ENCODE measurements at regions not wholly inside any gene's neighbourhood (a gene's known extent, or its start where the extent isn't known, plus 50 kb on each side); places are given as distances from the start of the nearest gene placed in this dataset.
"Not testable (repeated sequence)": the region's sequence is repeated elsewhere in the genome, so short reads cannot be mapped to it uniquely, and the experiment has no call there.

DNA sequence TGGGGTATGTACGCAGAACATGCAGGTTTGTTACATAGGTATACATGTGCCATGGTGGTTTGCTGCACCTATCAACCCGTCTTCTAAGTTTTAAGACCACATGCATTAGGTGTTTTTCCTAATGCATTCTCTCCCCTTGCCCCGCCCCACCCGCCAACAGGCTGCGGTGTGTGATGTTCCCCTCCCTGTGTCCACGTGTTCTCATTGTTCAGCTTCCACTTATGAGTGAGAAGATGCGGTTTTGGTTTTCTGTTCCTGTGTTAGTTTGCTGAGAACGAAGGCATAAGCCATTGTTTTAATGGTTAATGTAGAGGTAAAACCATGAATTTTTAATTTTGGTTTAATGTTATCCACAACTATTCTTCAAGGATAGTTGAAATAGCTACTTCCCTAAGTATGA is 346.8 kb upstream of the EPHA6 start:
- Histone ChIP-seq H3K36me3 (ENCODE audit: control insufficient read depth, insufficient read depth, low read length) (no peaks in the 10 kb centered on the region), H3K27ac (ENCODE audit: low read length) (no peak overlapping the region), H3K4me1 (ENCODE audit: control insufficient read depth, insufficient read depth, low read length) (no peaks in the 10 kb centered on the region), H3K27me3 (ENCODE audit: control insufficient read depth, insufficient read depth, low read length) (no peaks in the 10 kb centered on the region), H3K4me3 (ENCODE audit: low read length) (no peak overlapping the region), H3K9me3 (ENCODE audit: control insufficient read depth, insufficient read depth, low read length) (no peaks in the 10 kb centered on the region)
- WGBS (ENCODE audit: insufficient coverage, insufficient read length): no CpG with 5 or more reads among the region's 8 CpGs
- no peak for DNase-seq (ENCODE audit: low read depth, low spot score)

DNA sequence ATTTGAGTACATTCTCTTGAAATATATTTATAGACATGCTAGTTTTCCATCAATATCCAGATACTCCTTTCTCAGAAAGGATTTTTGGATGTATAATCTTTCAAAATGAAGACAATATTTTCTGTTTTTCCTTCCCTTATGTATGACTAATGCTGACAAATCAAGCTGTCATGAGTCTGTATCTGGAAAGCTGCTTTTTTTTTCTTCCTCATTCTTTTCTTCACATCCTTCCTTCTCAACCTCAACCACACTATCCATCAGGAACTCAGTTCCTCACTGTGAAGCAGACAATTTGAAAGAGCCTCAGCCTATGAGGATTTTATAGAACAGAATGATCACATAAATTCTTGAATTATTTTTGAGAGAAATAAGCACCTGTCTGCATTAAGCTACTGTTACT is 335.9 kb upstream of the EPHA6 start:
- Histone ChIP-seq H3K27ac (ENCODE audit: low read length) (no peak overlapping the region), H3K27me3 (ENCODE audit: control insufficient read depth, insufficient read depth, low read length) (no peaks in the 10 kb centered on the region), H3K9me3 (ENCODE audit: control insufficient read depth, insufficient read depth, low read length) (no peaks in the 10 kb centered on the region), H3K36me3 (ENCODE audit: control insufficient read depth, insufficient read depth, low read length) (no peaks in the 10 kb centered on the region), H3K4me3 (ENCODE audit: low read length) (no peak overlapping the region), H3K4me1 (ENCODE audit: control insufficient read depth, insufficient read depth, low read length) (no peaks in the 10 kb centered on the region)
- no peak for DNase-seq (ENCODE audit: low read depth, low spot score)

DNA sequence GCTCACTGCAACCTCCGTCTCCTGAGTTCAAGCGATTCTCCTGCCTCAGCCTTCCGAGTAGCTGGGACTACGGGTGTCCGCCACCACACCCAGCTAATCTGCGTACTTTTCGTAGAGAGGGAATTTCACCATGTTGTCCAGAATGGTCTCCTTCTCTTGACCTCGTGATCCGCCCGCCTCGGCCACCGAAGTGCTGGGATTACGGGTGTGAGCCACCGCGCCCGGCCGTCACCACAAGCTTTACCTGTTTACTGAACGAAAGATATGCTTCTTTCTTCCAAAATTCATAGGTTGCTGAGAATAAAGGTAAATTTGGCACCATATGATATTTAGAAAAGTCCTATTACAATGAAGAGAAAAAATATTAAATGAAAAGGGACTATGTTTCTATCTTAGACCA is 333.5 kb upstream of the EPHA6 start:
- DNase-seq (ENCODE audit: low read depth, low spot score): no peak
- H3K27ac ChIP-seq (ENCODE audit: low read length): no peak overlapping the region
- no peaks in the 10 kb centered on the region for H3K27me3 ChIP-seq (ENCODE audit: control insufficient read depth, insufficient read depth, low read length)
- no CpG with 5 or more reads among the region's 18 CpGs for WGBS (ENCODE audit: insufficient coverage, insufficient read length)
- H3K9me3 ChIP-seq (ENCODE audit: control insufficient read depth, insufficient read depth, low read length): no peaks in the 10 kb centered on the region
- H3K4me1 ChIP-seq (ENCODE audit: control insufficient read depth, insufficient read depth, low read length): no peaks in the 10 kb centered on the region
- H3K4me3 ChIP-seq (ENCODE audit: low read length): no peak overlapping the region
- no peaks in the 10 kb centered on the region for H3K36me3 ChIP-seq (ENCODE audit: control insufficient read depth, insufficient read depth, low read length)

DNA sequence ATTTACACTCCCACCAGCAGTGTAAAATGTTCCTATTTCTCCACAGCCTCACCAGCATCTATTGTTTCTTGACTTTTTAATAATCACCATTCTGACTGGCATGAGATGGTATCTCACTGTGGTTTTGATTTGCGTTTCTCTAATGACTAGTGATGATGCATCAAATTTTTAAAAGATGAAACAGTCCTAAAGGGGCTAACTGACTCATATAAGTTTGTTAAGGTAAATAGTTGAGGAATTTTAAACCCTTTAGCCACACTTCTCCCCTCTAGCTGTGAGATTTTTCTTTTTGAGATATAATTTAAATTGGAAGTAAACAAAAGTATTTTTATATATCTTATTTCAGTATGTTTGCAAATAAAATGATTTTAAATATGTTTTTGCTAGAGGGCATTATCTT is 331.2 kb upstream of the EPHA6 start:
- not testable (repeated sequence) for H3K4me3 ChIP-seq (ENCODE audit: low read length); H3K36me3 ChIP-seq (ENCODE audit: control insufficient read depth, insufficient read depth, low read length); H3K27ac ChIP-seq (ENCODE audit: low read length); H3K27me3 ChIP-seq (ENCODE audit: control insufficient read depth, insufficient read depth, low read length); H3K4me1 ChIP-seq (ENCODE audit: control insufficient read depth, insufficient read depth, low read length); H3K9me3 ChIP-seq (ENCODE audit: control insufficient read depth, insufficient read depth, low read length); DNase-seq (ENCODE audit: low read depth, low spot score)
- no CpG with 5 or more reads among the region's 1 CpG for WGBS (ENCODE audit: insufficient coverage, insufficient read length)

DNA sequence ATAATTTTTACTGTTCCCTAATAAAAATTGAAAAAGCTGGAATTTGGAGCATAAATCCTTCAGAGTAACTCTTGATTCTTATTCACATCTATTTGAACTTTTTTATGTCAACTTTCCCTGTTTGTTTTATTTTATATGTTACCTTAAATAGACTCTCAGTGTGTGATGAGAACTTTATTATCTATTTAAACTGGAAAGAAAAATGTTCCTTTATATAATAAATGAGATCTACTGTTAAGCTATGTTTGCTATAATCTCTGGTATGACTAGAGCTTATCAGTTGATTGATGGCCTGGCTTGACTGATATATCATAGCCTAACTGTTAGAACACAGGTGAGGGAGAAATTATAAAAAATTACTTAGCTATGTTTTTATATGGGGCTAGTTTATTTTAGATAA is 330.6 kb upstream of the EPHA6 start:
- Histone ChIP-seq H3K27me3 (ENCODE audit: control insufficient read depth, insufficient read depth, low read length) (no peaks in the 10 kb centered on the region), H3K27ac (ENCODE audit: low read length) (no peak overlapping the region), H3K36me3 (ENCODE audit: control insufficient read depth, insufficient read depth, low read length) (no peaks in the 10 kb centered on the region), H3K4me1 (ENCODE audit: control insufficient read depth, insufficient read depth, low read length) (no peaks in the 10 kb centered on the region), H3K9me3 (ENCODE audit: control insufficient read depth, insufficient read depth, low read length) (no peaks in the 10 kb centered on the region), H3K4me3 (ENCODE audit: low read length) (no peak overlapping the region)
- no peak for DNase-seq (ENCODE audit: low read depth, low spot score)

DNA sequence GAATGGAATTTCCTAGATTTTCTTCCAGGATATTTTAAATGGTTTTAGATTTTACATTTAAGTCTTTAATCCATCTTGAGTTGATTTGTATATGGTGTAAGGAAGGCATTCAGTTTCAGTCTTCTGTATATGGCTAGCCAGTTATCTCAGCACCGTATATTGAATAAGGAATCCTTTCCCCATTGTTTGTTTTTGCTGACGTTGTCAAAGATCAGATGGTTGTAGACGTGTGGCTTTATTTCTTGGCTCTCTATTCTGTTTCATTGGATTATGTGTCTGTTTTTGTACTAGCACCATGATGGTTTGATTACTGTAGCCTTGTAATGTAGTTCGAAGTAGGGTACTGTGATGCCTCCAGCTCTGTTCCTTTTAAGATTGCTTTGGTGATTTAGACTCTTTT is 325.7 kb upstream of the EPHA6 start:
- Histone ChIP-seq H3K27me3 (ENCODE audit: control insufficient read depth, insufficient read depth, low read length) (no peaks in the 10 kb centered on the region), H3K27ac (ENCODE audit: low read length) (no peak overlapping the region), H3K4me1 (ENCODE audit: control insufficient read depth, insufficient read depth, low read length) (no peaks in the 10 kb centered on the region), H3K9me3 (ENCODE audit: control insufficient read depth, insufficient read depth, low read length) (no peaks in the 10 kb centered on the region), H3K36me3 (ENCODE audit: control insufficient read depth, insufficient read depth, low read length) (no peaks in the 10 kb centered on the region), H3K4me3 (ENCODE audit: low read length) (no peak overlapping the region)
- no CpG with 5 or more reads among the region's 4 CpGs for WGBS (ENCODE audit: insufficient coverage, insufficient read length)
- no peak for DNase-seq (ENCODE audit: low read depth, low spot score)

DNA sequence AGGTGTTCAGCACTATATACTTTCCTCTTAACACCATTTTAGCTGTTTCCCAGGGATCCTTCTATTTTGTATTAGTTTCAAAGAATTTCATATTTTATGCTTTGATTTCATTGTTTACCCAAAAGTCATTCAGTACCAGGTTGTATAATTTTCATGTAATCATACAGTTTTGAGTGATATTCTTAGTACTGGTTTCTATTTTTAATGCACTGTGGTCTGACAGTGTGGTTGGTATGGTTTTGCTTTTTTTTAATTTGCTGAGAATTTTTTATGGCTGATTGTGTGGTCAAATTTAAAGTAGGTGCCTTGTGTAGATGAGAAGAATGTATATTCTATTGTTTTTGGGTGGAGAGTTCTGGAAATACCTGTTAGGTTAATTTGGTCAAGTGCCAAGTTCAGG is 323.4 kb upstream of the EPHA6 start:
- no peaks in the 10 kb centered on the region for H3K9me3 ChIP-seq (ENCODE audit: control insufficient read depth, insufficient read depth, low read length)
- DNase-seq (ENCODE audit: low read depth, low spot score): no peak
- H3K27ac ChIP-seq (ENCODE audit: low read length): no peak overlapping the region
- no peaks in the 10 kb centered on the region for H3K36me3 ChIP-seq (ENCODE audit: control insufficient read depth, insufficient read depth, low read length)
- H3K4me3 ChIP-seq (ENCODE audit: low read length): no peak overlapping the region
- H3K4me1 ChIP-seq (ENCODE audit: control insufficient read depth, insufficient read depth, low read length): no peaks in the 10 kb centered on the region
- H3K27me3 ChIP-seq (ENCODE audit: control insufficient read depth, insufficient read depth, low read length): no peaks in the 10 kb centered on the region

DNA sequence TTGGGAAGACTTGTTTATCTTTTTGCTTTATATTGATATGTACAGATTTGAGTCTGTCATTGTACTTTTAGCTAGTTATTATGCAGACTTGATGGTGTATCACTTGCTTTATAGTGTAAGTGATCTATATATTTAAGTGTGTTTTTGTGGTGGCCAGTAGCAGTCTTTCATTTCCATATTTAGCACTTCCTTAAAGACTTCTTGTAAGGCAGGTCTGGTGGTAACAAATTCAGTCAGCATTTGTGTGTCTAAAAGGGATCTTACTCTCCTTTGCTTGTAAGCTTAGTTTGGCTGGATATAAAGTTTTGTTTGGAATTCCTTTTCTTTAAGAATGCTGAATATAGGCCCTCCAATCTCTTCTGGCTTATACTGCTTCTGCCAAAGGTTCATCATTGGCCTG is 322.5 kb upstream of the EPHA6 start:
- H3K9me3 ChIP-seq (ENCODE audit: control insufficient read depth, insufficient read depth, low read length): no peaks in the 10 kb centered on the region
- H3K4me1 ChIP-seq (ENCODE audit: control insufficient read depth, insufficient read depth, low read length): no peaks in the 10 kb centered on the region
- no peaks in the 10 kb centered on the region for H3K36me3 ChIP-seq (ENCODE audit: control insufficient read depth, insufficient read depth, low read length)
- H3K27me3 ChIP-seq (ENCODE audit: control insufficient read depth, insufficient read depth, low read length): no peaks in the 10 kb centered on the region
- H3K27ac ChIP-seq (ENCODE audit: low read length): no peak overlapping the region
- no peak overlapping the region for H3K4me3 ChIP-seq (ENCODE audit: low read length)
- no peak for DNase-seq (ENCODE audit: low read depth, low spot score)

DNA sequence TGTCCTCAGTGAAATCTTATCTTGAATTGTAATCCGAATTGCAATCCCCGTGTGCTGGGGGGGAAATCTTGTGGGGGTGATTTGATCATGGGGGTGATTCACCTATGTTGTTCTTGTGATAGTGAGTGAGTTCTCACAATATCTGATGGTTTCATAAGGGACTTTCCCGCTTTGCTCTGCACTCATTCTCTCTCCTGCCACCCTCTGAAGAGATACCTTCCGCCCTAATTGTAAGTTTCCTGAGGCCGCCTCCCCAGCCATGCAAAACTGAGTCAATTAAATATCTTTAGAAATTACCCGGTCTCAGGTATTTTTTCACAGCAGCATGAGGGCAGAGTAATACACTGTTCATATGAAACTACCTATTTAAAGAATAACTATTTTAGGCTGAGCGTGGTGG is 304.1 kb upstream of the EPHA6 start:
- no peak for DNase-seq (ENCODE audit: low read depth, low spot score)
- no CpG with 5 or more reads among the region's 7 CpGs for WGBS (ENCODE audit: insufficient coverage, insufficient read length)
- H3K9me3 ChIP-seq (ENCODE audit: control insufficient read depth, insufficient read depth, low read length): no peaks in the 10 kb centered on the region
- H3K4me1 ChIP-seq (ENCODE audit: control insufficient read depth, insufficient read depth, low read length): no peaks in the 10 kb centered on the region
- no peaks in the 10 kb centered on the region for H3K36me3 ChIP-seq (ENCODE audit: control insufficient read depth, insufficient read depth, low read length)
- H3K27me3 ChIP-seq (ENCODE audit: control insufficient read depth, insufficient read depth, low read length): no peaks in the 10 kb centered on the region
- no peak overlapping the region for H3K27ac ChIP-seq (ENCODE audit: low read length)
- H3K4me3 ChIP-seq (ENCODE audit: low read length): no peak overlapping the region

DNA sequence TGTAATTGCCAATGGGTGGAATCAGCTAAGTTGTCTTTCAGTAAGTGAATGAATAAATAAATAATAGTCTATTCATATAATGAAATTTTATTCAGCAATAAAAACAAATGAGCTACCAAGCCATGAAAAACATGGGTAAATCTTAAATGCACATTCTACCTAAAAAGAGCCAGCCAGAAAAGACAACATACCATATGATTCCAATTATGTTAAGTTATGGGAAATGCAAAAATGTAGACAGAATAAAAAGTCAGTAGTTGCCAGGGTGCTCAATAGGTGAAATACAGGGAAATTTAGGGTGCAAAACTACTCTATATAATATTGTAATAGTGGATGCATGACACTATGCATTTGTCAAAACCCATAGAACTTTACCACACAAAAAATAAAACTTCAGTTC is 277.2 kb upstream of the EPHA6 start:
- H3K27ac ChIP-seq (ENCODE audit: low read length): no peak overlapping the region
- no peaks in the 10 kb centered on the region for H3K27me3 ChIP-seq (ENCODE audit: control insufficient read depth, insufficient read depth, low read length)
- H3K9me3 ChIP-seq (ENCODE audit: control insufficient read depth, insufficient read depth, low read length): no peaks in the 10 kb centered on the region
- H3K36me3 ChIP-seq (ENCODE audit: control insufficient read depth, insufficient read depth, low read length): no peaks in the 10 kb centered on the region
- no peak for DNase-seq (ENCODE audit: low read depth, low spot score)
- H3K4me1 ChIP-seq (ENCODE audit: control insufficient read depth, insufficient read depth, low read length): no peaks in the 10 kb centered on the region
- no peak overlapping the region for H3K4me3 ChIP-seq (ENCODE audit: low read length)

DNA sequence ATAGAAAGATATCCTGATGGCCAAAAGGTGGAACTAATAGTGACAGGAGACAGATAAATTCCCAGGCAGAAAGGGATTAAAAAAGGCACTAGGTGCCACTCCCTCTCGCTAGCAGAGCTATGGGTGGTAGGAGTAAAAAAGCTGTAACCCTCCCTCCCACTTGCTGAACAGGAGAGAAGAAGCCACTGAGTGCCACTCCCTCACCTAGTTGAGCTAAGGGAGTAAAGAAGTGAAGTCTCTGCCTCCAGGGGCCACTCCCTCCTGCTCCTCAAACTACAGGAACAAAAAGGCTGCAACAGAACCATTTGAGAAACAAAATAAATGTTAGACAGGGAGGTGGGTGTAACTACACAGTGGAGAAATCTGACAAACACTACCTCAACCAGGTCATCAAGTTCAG is 276.2 kb upstream of the EPHA6 start:
- Histone ChIP-seq H3K27me3 (ENCODE audit: control insufficient read depth, insufficient read depth, low read length) (no peaks in the 10 kb centered on the region), H3K36me3 (ENCODE audit: control insufficient read depth, insufficient read depth, low read length) (no peaks in the 10 kb centered on the region)
- WGBS (ENCODE audit: insufficient coverage, insufficient read length): no CpG with 5 or more reads among the region's 1 CpG

DNA sequence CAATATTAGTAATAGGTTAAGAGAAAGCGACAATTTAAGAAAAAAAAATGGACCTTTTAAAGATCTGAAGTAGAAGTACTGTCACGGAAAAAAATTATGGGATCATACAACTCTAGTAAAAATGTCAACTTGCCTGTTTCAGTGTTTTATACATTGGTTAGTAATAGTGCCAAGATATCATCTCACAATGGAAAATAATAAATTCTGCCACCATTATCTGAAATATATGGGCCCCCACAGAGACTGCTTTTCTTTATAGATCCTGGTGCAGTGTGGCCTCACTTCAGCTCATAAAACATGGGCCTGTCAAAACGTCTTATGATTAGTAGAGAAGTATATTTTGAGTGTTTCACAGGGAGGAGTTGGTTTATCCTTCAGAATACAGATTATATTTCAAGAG is 266.3 kb upstream of the EPHA6 start:
- Histone ChIP-seq H3K9me3 (ENCODE audit: control insufficient read depth, insufficient read depth, low read length) (no peaks in the 10 kb centered on the region), H3K4me1 (ENCODE audit: control insufficient read depth, insufficient read depth, low read length) (no peaks in the 10 kb centered on the region), H3K4me3 (ENCODE audit: low read length) (no peak overlapping the region), H3K36me3 (ENCODE audit: control insufficient read depth, insufficient read depth, low read length) (no peaks in the 10 kb centered on the region), H3K27ac (ENCODE audit: low read length) (no peak overlapping the region), H3K27me3 (ENCODE audit: control insufficient read depth, insufficient read depth, low read length) (no peaks in the 10 kb centered on the region)
- no CpG with 5 or more reads among the region's 3 CpGs for WGBS (ENCODE audit: insufficient coverage, insufficient read length)
- DNase-seq (ENCODE audit: low read depth, low spot score): no peak

More for the DNA sequence above, 276.2 kb upstream of the EPHA6 start:
- H3K9me3 ChIP-seq (ENCODE audit: control insufficient read depth, insufficient read depth, low read length): no peaks in the 10 kb centered on the region
- no peak for DNase-seq (ENCODE audit: low read depth, low spot score)
- H3K27ac ChIP-seq (ENCODE audit: low read length): no peak overlapping the region
- H3K4me1 ChIP-seq (ENCODE audit: control insufficient read depth, insufficient read depth, low read length): no peaks in the 10 kb centered on the region
- no peak overlapping the region for H3K4me3 ChIP-seq (ENCODE audit: low read length)

All from iPS DF 6.9 (cell line).